NOMO-1 treated with dmso at 0.1 percent for 144 hours (cell line): ENCODE measurements at regions not wholly inside any gene's neighbourhood (a gene's known extent, or its start where the extent isn't known, plus 50 kb on each side); places are given as distances from the start of the nearest gene placed in this dataset.
"Not testable (repeated sequence)": the region's sequence is repeated elsewhere in the genome, so short reads cannot be mapped to it uniquely, and the experiment has no call there.

Source experiments
- DNase-seq: peaks from one replicate; lab custom pipeline; 2025; ENCODE audit not compliant: unreplicated experiment; lab: John Stamatoyannopoulos, UW

GRCh38 chr12:75742048-75742447 is 230.6 kb upstream of the KRR1 start:
- no peak for DNase-seq

- DNase-seq = no peak
Measured at GRCh38 chr12:75739912-75740311, 228.5 kb upstream of the KRR1 start.

- not testable (repeated sequence) for DNase-seq
Measured at GRCh38 chr12:75739098-75739497, 227.7 kb upstream of the KRR1 start.

- no peak for DNase-seq
Measured at GRCh38 chr12:75738486-75738885, 227.1 kb upstream of the KRR1 start.

- DNase-seq = no peak
Measured at GRCh38 chr12:75735853-75736252, 224.4 kb upstream of the KRR1 start.

- no peak for DNase-seq
Measured at GRCh38 chr12:75728826-75729225, 217.4 kb upstream of the KRR1 start.

- no peak for DNase-seq
Measured at GRCh38 chr12:75727577-75727976, 216.2 kb upstream of the KRR1 start.

GRCh38 chr12:75725521-75726111 is 214.2 kb upstream of the KRR1 start:
- DNase-seq = no peak

GRCh38 chr12:75724928-75725312 is 213.5 kb upstream of the KRR1 start:
- no peak for DNase-seq

- no peak for DNase-seq
Measured at GRCh38 chr12:75724307-75724927, 213.0 kb upstream of the KRR1 start.

- DNase-seq = peak; percentile 44
Measured at GRCh38 chr12:75722714-75723200, 211.3 kb upstream of the KRR1 start.

- DNase-seq = no peak
Measured at GRCh38 chr12:75721796-75722195, 210.4 kb upstream of the KRR1 start.

GRCh38 chr12:75720812-75721641 is 209.6 kb upstream of the KRR1 start:
- no peak for DNase-seq

- no peak for DNase-seq
Measured at GRCh38 chr12:75717902-75718301, 206.5 kb upstream of the KRR1 start.

- no peak for DNase-seq
Measured at GRCh38 chr12:75716291-75717025, 205.0 kb upstream of the KRR1 start.

GRCh38 chr12:75715682-75716081 is 204.3 kb upstream of the KRR1 start:
- no peak for DNase-seq

- DNase-seq = no peak
Measured at GRCh38 chr12:75715323-75715644, 203.9 kb upstream of the KRR1 start.

GRCh38 chr12:75714462-75715322 is 203.3 kb upstream of the KRR1 start:
- no peak for DNase-seq

- no peak for DNase-seq
Measured at GRCh38 chr12:75713434-75713833, 202.0 kb upstream of the KRR1 start.

GRCh38 chr12:75712223-75712622 is 200.8 kb upstream of the KRR1 start:
- DNase-seq = no peak

GRCh38 chr12:75711271-75711670 is 199.9 kb upstream of the KRR1 start:
- DNase-seq = no peak
